RKO (cell line): ENCODE measurements at regions not wholly inside any gene's neighbourhood (a gene's known extent, or its start where the extent isn't known, plus 50 kb on each side); places are given as distances from the start of the nearest gene placed in this dataset.
A peak's percentile ranks its signal among the peaks of the same experiment; 100 is the strongest.

Experiments used
- DNase-seq: peaks from one replicate; pipeline ENCODE4 v3.0.0-alpha.2; 2016; ENCODE audit warnings: low spot score

DNA sequence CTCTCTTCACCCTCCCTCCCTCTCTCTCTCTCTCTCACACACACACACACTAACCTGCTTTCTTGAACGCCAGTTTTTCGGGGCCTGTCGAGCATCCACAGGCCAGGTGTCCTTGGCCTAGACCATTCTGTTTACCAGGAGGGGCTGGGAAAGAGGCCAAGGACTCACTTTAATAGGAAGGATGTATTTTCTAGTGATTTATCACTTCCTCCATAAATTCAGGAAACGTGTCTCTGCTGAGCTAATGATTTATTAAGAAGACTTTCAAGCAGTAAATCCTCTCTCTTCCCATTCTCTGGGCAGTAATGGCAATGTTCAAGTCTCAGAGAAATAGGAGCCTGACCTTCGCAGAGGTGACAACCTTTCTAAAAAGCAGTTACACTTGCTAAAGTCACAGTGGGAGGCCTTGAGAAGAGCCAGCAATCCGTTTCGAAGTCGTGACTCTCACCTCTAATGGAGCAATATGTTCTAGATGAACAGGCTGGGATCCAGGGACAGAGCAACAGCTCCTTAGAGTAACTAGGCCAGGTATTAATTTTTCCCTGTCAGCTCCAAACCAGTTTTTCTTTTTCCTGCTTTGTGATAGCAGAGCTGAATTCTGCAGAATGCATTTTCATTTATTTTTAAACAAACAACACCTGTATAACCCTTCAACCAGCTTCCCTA lies 1357.5 kb upstream of the SORCS1 start:
- no peak for DNase-seq

DNA sequence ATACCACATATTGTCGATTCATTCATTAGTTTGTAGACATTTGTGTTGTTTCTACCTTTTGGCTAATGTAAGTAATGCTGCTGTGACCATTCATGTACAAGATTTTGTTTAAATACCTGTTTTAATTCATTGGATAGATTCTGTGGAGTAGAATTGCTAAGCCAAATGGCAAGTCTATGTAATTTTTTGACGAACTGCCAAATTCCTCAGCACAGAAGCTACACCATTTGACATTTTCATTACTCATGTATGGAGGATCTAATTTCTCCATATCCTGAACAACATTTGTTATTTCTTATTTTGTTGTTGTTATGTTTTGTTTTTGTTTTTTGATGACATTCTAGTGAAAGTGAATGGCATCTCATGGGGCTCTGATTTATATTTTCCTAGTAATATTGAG lies 1351.3 kb upstream of the SORCS1 start:
- DNase-seq: no peak

DNA sequence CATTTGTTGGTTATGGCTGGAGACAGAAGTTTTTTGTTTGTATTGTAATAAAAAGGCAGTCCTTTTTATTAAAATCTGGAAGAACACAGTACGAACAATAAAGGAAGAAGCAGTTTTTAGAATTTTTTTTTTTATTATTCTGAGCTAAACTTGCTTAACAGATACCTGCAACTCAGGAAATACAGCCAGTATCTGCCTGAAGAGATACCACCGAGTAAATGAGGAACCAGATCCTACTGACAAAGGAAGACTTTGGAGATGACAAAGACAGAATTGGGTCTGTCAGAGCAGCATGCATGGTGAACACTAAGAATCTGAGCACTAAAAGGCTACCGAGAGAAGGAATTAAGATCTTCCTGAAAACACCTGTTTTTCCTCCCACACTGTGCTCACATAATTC lies 1335.9 kb upstream of the SORCS1 start:
- no peak for DNase-seq

DNA sequence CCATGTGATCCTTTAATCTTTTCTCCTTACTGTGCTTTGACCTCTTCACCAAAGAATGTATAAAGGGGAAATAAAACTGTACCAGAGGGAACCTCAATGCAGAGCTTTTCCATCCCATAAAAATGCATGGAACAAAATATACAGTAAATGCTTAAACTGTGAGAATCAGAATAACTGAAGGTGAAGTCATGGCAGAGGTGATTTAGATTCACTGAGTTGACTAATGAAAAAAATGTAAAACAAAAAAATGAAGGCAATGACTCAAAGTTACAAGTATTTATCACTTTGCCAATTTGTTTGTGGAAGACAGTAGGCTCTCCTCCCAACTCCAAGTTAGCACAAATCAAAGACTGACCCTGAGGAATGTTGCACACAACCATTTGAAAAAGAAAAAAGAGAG lies 1331.6 kb upstream of the SORCS1 start:
- no peak for DNase-seq

DNA sequence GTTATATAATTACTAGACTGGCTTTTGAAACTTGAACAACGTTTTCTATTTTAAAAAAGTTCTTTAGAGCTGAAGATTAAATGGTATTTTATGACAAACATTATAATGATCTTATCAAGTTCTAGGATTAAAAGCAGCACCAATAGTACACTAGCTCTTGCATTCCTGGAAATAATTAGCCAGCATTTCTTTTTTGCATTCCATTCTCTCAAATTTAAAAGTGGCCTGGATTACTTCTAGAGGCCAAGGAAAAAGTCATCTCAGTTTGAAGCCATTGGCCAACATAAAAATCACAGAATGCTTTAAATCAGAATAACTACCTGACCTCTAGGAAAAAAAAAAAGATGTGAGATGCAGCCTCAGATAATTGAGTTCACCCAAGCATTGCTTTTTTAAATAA lies 1326.4 kb upstream of the SORCS1 start:
- DNase-seq: no peak

DNA sequence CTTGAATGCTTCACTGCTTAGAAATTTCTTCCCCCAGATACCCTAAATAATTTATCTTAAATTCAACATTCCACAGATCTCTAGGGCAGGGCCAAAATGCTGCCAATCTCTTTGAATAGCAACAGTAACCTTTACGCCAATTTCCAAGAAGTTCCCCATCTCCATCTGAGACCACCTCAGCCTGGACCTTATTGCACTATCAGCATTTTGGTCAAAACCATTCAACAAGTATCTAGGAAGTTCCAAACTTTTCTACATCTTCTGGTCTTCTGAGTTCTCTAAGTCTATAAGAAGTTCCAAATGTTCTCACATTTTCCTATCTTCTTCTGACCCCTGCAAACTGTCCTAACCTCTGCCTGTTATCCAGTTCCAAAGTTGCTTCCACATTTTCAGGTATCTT lies 1306.9 kb upstream of the SORCS1 start:
- DNase-seq: no peak

DNA sequence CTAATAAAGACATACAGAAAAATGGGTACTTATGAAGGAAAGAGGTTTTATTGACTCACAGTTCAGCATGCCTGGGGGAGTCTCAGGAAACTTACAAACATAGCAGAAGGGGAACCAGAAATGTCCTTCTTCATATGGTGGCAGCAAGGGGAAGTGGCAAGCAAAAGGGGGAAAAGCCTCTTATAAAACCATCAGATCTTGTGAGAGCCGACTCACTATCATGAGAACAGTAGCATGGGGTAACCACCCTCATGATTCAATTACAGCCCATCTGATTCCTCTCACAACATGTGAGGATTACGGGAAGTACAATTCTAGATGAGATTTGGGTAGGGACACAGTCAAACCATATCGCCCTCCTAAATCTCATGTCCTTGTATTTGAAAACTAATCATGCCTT lies 1305.4 kb upstream of the SORCS1 start:
- no peak for DNase-seq

DNA sequence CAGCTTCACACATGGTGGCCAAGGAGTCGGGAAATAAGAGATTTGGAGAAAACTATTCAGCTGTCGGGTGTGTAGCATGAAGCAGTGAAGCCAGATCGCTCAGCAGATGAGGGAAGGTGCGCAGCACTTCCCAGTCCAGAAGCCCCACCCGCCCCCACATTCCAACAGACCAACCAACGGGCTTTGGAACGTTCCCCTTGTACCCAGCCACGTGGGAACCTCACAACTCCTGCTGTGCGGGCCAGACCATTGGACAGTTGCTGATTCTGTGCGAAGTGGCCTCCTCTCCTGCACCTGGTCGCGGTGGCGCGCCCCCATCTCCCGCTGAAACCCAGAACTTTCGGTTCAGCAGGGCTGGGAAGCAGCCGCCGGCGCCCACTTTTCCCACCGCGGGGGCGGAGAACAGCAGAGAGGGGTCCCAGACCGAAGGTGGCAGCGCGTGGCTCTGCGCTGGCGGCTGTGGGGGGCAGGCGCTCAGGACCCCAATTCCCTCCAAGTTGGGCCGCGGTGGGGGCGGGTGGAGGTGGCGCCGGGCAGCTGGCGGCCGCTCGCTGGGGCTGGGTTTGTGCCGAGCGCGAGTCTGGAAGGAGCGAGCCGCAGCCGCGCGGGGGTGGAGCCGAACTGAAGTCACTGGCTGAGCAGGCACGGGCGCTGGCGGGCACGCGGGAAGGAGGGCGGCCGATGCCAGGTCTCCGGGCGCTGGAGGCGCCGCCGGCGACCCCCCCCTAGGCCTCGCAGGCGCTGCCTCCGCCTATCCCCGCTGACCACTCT lies 1301.5 kb upstream of the SORCS1 start:
- DNase-seq: no peak

DNA sequence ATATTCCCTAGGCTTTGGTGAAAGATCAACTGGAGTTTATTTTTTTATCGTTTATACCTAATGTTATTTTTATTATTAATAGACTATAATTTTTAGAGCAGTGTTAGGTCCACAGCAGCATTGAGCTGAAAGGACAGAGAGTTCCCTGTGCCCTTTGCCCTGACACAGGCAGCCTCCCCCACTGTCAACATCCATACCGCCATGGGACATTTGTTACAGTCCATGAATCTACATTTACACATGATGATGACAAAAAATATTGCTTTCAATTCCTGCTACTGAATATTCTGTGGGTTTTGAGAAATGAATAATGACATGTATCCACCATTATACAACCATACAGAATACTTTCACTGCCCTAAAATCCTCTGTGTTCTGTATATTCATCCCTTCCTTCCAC lies 1297.5 kb upstream of the SORCS1 start:
- DNase-seq: no peak

DNA sequence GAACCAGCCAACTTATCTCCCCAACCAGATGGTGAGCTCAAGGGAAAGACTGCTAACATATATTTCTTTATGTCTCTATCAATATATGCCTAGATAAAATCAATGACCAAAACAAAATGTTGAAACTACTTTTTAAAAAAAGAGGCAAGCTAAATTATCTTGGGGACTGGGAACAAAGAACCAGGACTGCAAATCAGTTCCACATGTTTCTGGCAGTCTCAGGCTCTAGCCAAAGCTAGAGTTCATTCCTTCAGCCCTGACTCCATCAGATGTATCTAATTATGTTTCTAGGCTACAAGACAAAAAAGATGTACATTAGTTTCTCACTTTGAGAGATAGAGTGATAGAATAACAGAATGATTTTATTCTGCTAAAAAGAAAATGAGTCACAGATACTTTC lies 1290.3 kb upstream of the SORCS1 start:
- no peak for DNase-seq

DNA sequence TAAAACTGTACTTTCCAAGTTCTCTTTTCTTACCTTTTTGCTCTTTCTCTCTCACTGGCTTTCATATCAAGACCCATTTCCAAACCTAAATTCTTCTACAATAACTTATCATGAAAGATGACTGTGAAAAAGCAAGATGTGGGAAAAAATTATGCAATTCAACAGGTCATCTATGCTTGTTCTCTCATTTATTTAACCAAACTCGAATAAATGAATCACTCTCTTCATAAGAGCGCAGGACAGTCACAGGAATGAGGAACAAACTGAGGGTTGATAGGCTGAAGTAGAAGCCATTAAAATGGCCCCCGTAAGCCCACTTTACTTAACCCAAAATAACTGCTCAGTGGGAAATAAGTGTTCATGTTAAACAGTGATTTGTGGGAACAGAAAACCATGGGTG lies 1289.7 kb upstream of the SORCS1 start:
- no peak for DNase-seq

DNA sequence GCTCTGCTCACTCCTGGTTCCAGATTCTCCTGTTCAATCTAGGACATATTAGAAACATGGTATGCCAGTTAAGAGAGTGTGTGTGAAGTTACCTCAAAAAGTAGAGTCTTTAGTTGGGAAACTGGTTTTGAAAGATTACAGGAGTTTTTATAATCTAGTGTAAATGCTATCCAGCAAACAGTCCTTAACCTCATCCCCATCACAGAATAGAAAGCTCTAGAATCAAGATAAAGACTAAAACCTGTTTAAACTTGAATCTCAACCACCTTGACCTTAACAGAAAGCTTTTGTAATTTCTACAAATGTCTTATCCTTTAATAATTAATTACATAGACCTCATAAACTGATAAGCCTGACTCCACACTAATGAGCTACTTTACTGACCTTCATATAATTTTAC lies 1288.7 kb upstream of the SORCS1 start:
- no peak for DNase-seq

DNA sequence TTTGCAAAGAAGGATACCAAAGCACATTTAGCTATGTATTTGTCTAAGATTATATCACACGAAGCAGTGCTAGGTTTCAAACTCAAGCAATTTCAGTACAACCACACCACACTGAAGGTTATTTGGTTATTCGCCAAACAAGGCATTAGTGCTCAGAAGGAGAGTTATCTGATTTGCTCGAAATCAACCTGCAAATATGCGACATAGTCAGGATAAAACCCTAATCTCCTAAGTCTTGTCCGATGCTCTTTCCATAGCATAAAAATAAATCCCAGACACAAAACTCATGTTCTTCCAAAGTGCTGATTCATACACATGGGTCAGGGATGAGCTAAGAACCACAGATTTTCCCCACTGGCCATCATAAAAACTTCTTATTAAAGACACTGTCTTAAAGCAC lies 1288.0 kb upstream of the SORCS1 start:
- no peak for DNase-seq

DNA sequence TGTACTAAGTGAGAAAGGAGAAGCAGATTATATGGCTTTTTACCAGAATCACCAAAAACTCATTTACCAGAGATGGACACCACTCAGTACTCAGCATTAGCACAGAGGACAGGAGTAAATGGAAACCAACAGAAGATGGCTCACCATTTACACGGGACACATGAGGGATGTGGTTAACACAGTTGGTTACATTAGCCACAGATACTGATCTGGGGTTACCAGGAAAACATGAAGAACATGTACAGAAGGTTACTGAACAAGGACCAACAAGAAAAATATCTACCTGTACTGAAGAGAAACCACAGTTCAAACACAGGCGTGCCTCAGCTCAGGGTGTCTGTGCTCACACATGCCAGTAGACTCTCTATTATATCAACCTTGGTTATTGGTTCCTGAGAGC lies 1285.8 kb upstream of the SORCS1 start:
- DNase-seq: no peak

DNA sequence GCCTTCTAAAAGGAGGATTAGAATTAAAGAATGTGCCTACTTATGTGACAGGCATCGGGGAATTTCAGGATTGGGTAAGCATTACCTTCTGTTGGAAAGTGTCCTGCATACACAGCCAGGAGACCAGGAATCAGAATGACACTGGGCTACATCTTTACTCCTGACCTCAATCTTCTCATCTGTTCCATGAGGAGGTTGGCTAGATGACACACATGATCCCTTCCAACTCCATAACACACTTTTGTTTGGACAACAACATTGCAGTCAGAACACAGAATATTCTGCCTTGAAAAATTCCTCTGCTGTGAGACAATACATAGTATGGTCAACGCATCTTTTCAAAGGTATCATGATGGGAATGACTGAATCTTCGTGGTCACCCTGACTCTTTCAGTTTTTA lies 1281.2 kb upstream of the SORCS1 start:
- no peak for DNase-seq

DNA sequence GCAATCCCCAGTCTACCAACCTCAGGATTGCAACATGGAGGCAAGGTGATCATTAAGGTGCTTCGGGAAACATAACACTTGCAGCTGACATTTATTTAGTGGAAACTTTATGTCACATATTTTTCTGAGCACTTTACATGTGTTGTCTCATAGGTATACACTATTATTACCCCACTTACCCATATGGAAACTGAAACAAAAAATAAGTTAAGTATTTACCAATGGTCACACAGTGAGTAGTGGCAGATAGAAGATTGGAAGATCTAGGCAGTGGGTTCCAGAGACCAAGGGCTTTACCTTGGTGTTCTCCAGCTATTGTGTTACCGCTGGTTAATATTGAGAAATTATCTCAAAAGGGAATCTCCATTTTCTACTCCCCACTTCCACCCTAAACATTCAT lies 1279.1 kb upstream of the SORCS1 start:
- DNase-seq: no peak

DNA sequence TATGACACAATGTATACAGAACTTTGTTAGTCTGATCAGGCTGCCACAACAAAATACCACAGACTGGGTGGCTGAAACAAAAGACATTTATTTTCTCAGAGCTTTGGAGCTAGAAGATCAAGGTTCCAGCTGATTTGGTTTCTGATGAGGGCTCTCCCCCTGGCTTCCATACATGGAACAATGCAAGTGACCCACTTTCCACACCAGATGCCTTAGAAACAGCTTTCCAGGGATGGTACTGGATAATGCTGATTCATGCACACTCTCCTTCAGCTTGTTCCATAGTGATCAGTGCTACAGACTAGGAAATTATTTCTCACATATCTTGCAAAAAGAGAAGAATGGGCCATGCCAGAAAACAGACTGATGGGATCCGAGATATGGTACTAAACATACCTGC lies 1274.9 kb upstream of the SORCS1 start:
- DNase-seq: no peak

DNA sequence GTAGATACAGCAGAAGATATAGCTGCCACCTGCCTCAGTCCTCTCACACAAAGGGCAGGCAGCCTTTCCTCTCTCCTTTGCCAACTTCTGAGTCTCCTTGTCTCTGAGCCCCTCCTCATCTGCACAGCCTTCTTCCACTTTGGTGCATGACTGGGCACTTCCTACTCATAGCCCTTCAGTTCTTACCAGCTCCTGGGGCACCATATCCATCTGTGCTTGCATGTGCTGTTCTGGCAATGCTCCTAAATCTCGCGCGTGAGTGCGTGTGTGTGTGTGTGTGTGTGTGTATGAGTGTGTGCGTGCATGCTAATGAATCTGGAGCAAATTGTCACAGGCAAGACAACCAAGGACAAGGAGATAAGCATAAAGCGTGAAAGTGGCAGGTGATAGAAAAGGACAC lies 1271.6 kb upstream of the SORCS1 start:
- no peak for DNase-seq

DNA sequence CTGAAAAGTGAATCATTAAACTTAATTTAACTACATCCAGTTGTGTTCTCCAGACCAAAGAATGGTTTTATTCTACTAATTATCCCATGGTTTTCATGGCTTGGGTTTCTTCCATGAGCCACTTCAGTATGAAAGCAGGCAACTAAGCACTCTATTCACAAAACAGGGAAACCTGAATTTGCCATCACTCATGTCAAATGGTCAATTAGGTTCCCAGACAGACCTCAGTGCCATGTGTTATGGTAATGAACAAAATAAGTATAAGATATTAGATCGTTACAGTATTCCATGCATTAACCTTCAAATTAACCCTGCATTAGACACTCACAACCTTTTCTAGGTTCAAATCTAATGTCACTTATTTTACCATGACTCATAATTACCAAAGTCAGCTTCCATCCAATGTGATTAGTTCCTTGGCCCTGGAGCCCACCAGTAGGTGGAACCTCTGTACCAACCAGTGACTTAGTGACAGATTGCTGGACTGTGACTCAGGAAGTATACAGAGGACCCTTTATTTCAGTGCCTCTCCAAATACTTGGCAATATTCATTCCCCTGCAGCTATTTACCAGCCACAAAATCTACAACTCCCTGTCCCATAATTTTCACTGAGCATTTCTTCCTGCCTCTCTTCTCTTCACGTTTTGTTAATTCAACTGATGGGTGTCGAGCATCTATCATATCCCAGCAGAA lies 1270.2 kb upstream of the SORCS1 start:
- no peak for DNase-seq

DNA sequence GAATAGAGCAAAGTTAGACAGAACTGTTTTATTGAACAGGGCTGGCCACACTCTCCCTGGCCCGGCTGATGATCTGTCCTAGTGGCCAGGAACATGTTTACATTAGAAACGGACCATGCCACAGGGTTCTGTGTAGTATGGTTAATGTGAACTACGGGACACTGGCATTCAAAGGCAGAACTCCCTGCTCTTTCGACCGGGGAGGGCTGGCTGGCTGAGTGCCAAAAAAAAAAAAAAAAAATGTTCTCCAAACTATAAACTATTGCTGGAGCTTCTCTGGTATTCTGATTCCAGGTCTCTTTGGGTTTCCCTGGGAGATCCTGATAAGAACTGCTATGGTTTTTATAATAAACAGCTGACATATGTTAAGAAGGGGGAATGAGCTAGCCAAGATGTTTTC lies 1262.6 kb upstream of the SORCS1 start:
- DNase-seq: no peak

DNA sequence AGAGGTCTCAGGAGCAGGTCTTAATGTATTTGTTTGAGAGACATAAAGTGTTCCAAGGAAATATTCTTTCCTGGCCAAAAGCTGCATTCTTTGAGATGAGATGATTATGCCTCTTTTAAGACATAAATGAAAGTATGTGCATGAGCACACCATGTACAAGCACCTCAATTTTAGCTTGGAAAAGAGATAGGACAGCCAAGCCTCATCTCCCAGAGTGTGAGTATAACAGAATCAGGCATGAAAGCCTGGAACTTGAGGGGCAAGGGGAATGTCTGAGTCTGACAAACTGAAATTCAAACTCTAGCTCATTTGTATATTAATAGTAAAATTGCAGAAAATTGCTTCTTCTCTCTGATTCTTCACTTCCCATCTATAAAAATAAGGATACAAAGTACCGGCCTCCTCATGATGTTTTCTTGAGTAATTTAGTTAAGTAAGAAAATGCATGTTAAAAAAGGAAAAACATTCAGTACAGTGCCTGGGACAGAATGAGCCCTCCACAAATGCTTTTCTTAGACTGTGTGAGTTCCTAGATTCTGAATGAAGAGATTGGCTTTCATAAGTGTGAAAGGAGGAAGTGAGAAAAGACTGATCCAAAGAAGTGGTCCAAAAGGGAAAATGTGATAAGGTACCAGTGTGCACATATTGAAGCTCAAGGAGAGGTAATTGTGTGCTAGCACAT lies 1260.9 kb upstream of the SORCS1 start:
- no peak for DNase-seq

DNA sequence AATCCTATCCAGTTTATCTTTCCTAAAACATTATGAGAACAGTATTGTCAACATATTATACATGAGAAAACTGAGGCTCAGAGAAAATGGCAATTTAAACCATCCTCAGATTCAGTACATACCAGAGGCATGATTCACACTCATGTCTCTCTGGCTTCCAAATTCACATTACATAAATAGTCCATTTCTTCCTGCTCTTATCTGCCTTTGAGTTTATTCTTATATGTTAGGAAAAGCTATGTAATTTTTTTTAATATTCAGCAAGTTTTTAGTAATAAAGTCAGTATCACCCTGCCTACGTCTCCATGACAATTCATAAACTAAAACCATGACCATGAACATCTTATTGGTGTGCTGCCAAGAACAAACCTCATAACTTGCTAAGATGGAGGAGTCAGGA lies 1260.2 kb upstream of the SORCS1 start:
- DNase-seq: peak; percentile 0

DNA sequence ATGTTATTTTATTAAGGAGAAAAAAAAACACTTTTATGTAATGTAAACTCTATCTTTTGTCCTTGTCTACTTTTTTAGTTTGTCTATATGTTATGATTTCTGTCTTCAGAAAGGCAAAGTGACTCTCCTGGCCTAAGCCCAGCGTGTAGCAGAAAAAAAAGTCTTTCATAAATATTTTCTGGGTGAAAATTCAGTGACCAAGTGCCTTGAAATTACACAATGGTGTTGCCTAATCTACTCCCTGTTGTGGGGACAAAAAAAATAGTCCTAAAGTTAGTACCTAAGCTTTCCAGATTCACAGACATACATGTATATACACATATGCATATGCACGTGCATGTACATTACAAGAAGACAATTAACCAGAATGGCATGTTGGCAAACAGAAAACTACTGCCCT lies 1257.8 kb upstream of the SORCS1 start:
- DNase-seq: no peak
